Trophoblast cell (in vitro differentiated cells and primary cell): ENCODE measurements at regions not wholly inside any gene's neighbourhood (a gene's known extent, or its start where the extent isn't known, plus 50 kb on each side); places are given as distances from the start of the nearest gene placed in this dataset.
A peak's percentile ranks its signal among the peaks of the same experiment; 100 is the strongest.
"Not testable (repeated sequence)": the region's sequence is repeated elsewhere in the genome, so short reads cannot be mapped to it uniquely, and the experiment has no call there.

Experiments
- DNase-seq, 2 donors: peaks; one replicate each; pipeline ENCODE4 v3.0.0-alpha.2; 2016
- H2AFZ ChIP-seq: 2 replicates; pipeline ENCODE4 v1.6.1; 2013; ENCODE audit warnings: low read length, moderate library complexity, mild to moderate bottlenecking; ENCODE audit not compliant: insufficient read depth, poor library complexity
- H2AK5ac ChIP-seq: 2 replicates; pipeline ENCODE4 v1.6.1; 2013; ENCODE audit warnings: mild to moderate bottlenecking, low read length
- H2BK120ac ChIP-seq: 2 replicates; pipeline ENCODE4 v1.6.1; 2013; ENCODE audit warnings: low read length, mild to moderate bottlenecking, moderate library complexity; ENCODE audit not compliant: insufficient read depth, poor library complexity
- H2BK12ac ChIP-seq: 2 replicates; pipeline ENCODE4 v1.6.1; 2013; ENCODE audit warnings: mild to moderate bottlenecking, low read length, moderate library complexity
- H2BK5ac ChIP-seq: 2 replicates; pipeline ENCODE4 v1.6.1; 2013; ENCODE audit warnings: low read length, low read depth, moderate library complexity, mild to moderate bottlenecking; ENCODE audit not compliant: poor library complexity
- H3K14ac ChIP-seq: 2 replicates; pipeline ENCODE4 v1.6.1; 2013; ENCODE audit warnings: mild to moderate bottlenecking, low read length
- H3K18ac ChIP-seq: 2 replicates; pipeline ENCODE4 v1.6.1; 2013; ENCODE audit warnings: mild to moderate bottlenecking, low read length
- H3K23ac ChIP-seq: 2 replicates; pipeline ENCODE4 v1.6.1; 2013; ENCODE audit warnings: low read length
- H3K27ac ChIP-seq: 2 replicates; pipeline ENCODE4 v1.5.1; 2013; ENCODE audit warnings: low read depth, mild to moderate bottlenecking, inconsistent platforms, low read length, moderate library complexity
- H3K27me3 ChIP-seq: 2 replicates; pipeline ENCODE4 v1.6.1; 2013; ENCODE audit warnings: inconsistent platforms, mild to moderate bottlenecking, low read length, moderate library complexity; ENCODE audit not compliant: insufficient read depth
- H3K36me3 ChIP-seq, 2 experiments: 1 replicate in 1 of 2; 2 replicates in 1 of 2; pipeline ENCODE4 v1.6.1; 2013; ENCODE audit warnings: low read length in 2 of 2, mild to moderate bottlenecking in 2 of 2, moderate library complexity in 1 of 2; ENCODE audit not compliant: insufficient read depth in 2 of 2, control insufficient read depth in 1 of 2
- H3K4ac ChIP-seq: 2 replicates; pipeline ENCODE4 v1.6.1; 2013; ENCODE audit warnings: low read depth, mild to moderate bottlenecking, low read length, moderate library complexity
- H3K4me1 ChIP-seq, 2 experiments: 1 replicate in 1 of 2; 2 replicates in 1 of 2; pipeline ENCODE4 v1.6.1; 2013; ENCODE audit warnings: low read length in 2 of 2, mild to moderate bottlenecking in 2 of 2, moderate library complexity in 1 of 2; ENCODE audit not compliant: insufficient read depth in 2 of 2, control insufficient read depth in 1 of 2
- H3K4me2 ChIP-seq: 2 replicates; pipeline ENCODE4 v1.6.1; 2013; ENCODE audit warnings: inconsistent platforms, mild to moderate bottlenecking, low read length, moderate library complexity
- H3K4me3 ChIP-seq: 2 replicates; pipeline ENCODE4 v1.5.1; 2013; ENCODE audit warnings: mild to moderate bottlenecking, low read depth, low read length, inconsistent platforms
- H3K79me1 ChIP-seq: one replicate; pipeline ENCODE4 v1.6.1; 2013; ENCODE audit warnings: low read length
- H3K79me2 ChIP-seq: 2 replicates; pipeline ENCODE4 v1.6.1; 2013; ENCODE audit warnings: low read length, mild to moderate bottlenecking; ENCODE audit not compliant: control insufficient read depth, insufficient read depth, poor library complexity
- H3K9ac ChIP-seq: 2 replicates; pipeline ENCODE4 v1.6.1; 2013; ENCODE audit warnings: mild to moderate bottlenecking, low read length
- H3K9me3 ChIP-seq: 2 replicates; pipeline ENCODE4 v1.6.1; 2013; ENCODE audit warnings: low read depth, mild to moderate bottlenecking, control low read depth, inconsistent platforms, low read length; ENCODE audit not compliant: insufficient read depth
- H4K12ac ChIP-seq: 2 replicates; pipeline ENCODE4 v1.6.1; 2013; ENCODE audit warnings: low read depth, mild to moderate bottlenecking, low read length, moderate library complexity
- H4K8ac ChIP-seq: 2 replicates; pipeline ENCODE4 v1.6.1; 2013; ENCODE audit warnings: low read depth, mild to moderate bottlenecking, low read length, moderate library complexity
- H4K91ac ChIP-seq: one replicate; pipeline ENCODE4 v1.6.1; 2013; ENCODE audit warnings: low read depth, mild to moderate bottlenecking, low read length, moderate library complexity
- WGBS: extraction: QIAGEN DNeasy Blood & Tissue Kit; methylation state at CpG from one replicate; pipeline ENCODE4 v1.1.7; 2013; ENCODE audit warnings: missing lambda C conversion rate; ENCODE audit not compliant: insufficient read length, insufficient coverage; ENCODE audit errors: extremely low coverage; 5-methylcytosine and 5-hydroxymethylcytosine counted together

DNA sequence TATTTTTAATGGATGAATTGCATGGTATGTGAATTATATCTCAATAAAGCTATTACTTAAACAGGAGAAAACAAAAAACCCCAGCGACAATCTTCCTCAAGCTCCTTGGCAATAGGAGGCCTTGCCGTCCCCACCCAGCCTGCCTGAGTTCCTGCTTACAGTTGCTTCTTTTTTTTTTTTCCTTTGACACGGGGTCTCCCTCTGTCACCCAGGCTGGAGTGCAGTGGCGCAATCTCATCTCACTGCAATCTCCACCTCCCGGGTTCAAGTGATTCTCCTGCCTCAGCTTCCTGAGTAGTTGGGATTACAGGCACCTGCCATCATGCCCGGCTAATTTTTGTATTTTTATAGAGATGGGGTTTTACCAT lies 88.6 kb upstream of the CUX1 start:
- no CpG with 5 or more reads among the region's 6 CpGs for WGBS
- H3K4me3 ChIP-seq, H3K4me2 ChIP-seq, H4K12ac ChIP-seq, H2AK5ac ChIP-seq, H3K27me3 ChIP-seq, H3K36me3 ChIP-seq, H3K18ac ChIP-seq, H4K91ac ChIP-seq, H3K79me1 ChIP-seq, H3K79me2 ChIP-seq, H2BK12ac ChIP-seq, H2BK120ac ChIP-seq, H2BK5ac ChIP-seq, H3K4ac ChIP-seq, H3K27ac ChIP-seq, H3K23ac ChIP-seq, H3K9me3 ChIP-seq, H3K4me1 ChIP-seq, H3K9ac ChIP-seq, H2AFZ ChIP-seq, H3K14ac ChIP-seq, H4K8ac ChIP-seq: not testable (repeated sequence)
- DNase-seq, result peak; percentile 20 to 21

GRCh38 chr7:101729241-101729883 lies 88.1 kb upstream of the CUX1 start:
- H3K79me1 ChIP-seq, result no peaks in the 10 kb centered on the region
- no peaks in the 10 kb centered on the region for H3K79me2 ChIP-seq
- H4K12ac ChIP-seq, result no peak overlapping the region

DNA sequence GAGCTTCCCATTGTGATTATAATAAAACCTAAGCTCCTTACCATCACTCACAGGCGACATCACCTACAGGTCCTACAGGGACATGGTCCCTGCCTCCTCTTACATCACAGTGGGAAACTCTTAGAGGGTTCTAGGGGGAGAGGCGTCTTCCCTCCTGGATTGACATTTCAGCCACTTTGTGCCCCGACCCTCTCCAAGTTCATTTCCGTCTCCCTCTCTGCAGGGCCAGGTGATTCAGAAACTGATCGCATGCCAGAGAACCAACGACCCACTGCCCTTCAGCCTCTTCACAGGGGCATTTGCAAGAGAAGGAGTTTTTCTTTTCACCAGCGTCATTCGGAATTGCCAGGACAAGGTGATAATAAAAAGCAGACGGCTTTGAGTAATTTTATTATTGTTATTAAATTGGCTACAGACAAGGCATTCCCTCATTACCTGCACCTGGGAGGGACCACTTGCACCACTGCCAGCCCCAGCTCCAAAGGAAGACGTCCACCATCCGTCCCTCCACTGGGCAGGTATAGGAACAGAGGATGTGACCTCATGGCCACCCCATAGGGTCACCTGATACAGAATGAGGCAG lies 85.8 kb upstream of the CUX1 start:
- Histone ChIP-seq H3K4me2 (no peak overlapping the region), H3K4me3 (no peak overlapping the region), H2AFZ (no peak overlapping the region), H2BK12ac (no peak overlapping the region), H4K8ac (no peak overlapping the region), H3K4me1 (peaks cover 2% of the 10 kb centered on the region in 2 experiments), H3K79me1 (no peaks in the 10 kb centered on the region), H4K12ac (no peak overlapping the region), H3K4ac (no peak overlapping the region), H3K27me3 (no peaks in the 10 kb centered on the region), H2BK120ac (no peak overlapping the region), H3K18ac (no peak overlapping the region), H3K36me3 (no peaks in the 10 kb centered on the region), H2BK5ac (no peak overlapping the region), H4K91ac (no peak overlapping the region), H3K23ac (no peak overlapping the region), H3K9me3 (peaks cover 3% of the 10 kb centered on the region), H3K14ac (no peak overlapping the region), H3K9ac (no peak overlapping the region), H2AK5ac (no peak overlapping the region), H3K79me2 (no peaks in the 10 kb centered on the region), H3K27ac (no peak overlapping the region)
- no peak for DNase-seq
- WGBS, result no CpG with 5 or more reads among the region's 11 CpGs

More at GRCh38 chr7:101729241-101729883, 88.1 kb upstream of the CUX1 start:
- Histone ChIP-seq H3K14ac (no peak overlapping the region), H3K27me3 (peaks cover 2% of the 10 kb centered on the region), H3K4ac (no peak overlapping the region), H2AK5ac (no peak overlapping the region), H2BK120ac (no peak overlapping the region), H3K36me3 (no peaks in the 10 kb centered on the region), H3K4me1 (peaks cover 2% of the 10 kb centered on the region in 2 experiments), H3K18ac (no peak overlapping the region), H3K9ac (no peak overlapping the region), H3K27ac (no peak overlapping the region), H3K4me2 (no peak overlapping the region), H3K23ac (no peak overlapping the region), H2AFZ (no peak overlapping the region), H4K8ac (no peak overlapping the region), H2BK5ac (no peak overlapping the region), H2BK12ac (no peak overlapping the region), H3K4me3 (no peak overlapping the region), H3K9me3 (peaks cover 5% of the 10 kb centered on the region), H4K91ac (no peak overlapping the region)
- DNase-seq, result peak; percentile 99
- WGBS, result no CpG with 5 or more reads among the region's 15 CpGs

GRCh38 chr7:101733713-101734475 lies 83.5 kb upstream of the CUX1 start:
- no peak overlapping the region for H2BK5ac ChIP-seq
- H3K27ac ChIP-seq, result no peak overlapping the region
- H2BK120ac ChIP-seq, result no peak overlapping the region
- no peak overlapping the region for H4K12ac ChIP-seq
- H3K79me1 ChIP-seq, result no peaks in the 10 kb centered on the region
- no peaks in the 10 kb centered on the region for H3K36me3 ChIP-seq
- no peak overlapping the region for H3K4ac ChIP-seq
- no peak overlapping the region for H3K14ac ChIP-seq
- no peak overlapping the region for H4K8ac ChIP-seq
- H3K9ac ChIP-seq, result no peak overlapping the region
- H2BK12ac ChIP-seq, result no peak overlapping the region
- H3K4me3 ChIP-seq, result no peak overlapping the region
- H3K4me2 ChIP-seq, result no peak overlapping the region
- H3K9me3 ChIP-seq, result peaks cover 3% of the 10 kb centered on the region
- no peak overlapping the region for H4K91ac ChIP-seq
- no CpG with 5 or more reads among the region's 24 CpGs for WGBS
- H2AK5ac ChIP-seq, result no peak overlapping the region
- DNase-seq, result peak; percentile 62 to 64
- H3K4me1 ChIP-seq, result peaks cover 2% of the 10 kb centered on the region in 2 experiments
- no peak overlapping the region for H3K23ac ChIP-seq
- no peaks in the 10 kb centered on the region for H3K79me2 ChIP-seq
- H2AFZ ChIP-seq, result no peak overlapping the region
- H3K18ac ChIP-seq, result no peak overlapping the region
- no peaks in the 10 kb centered on the region for H3K27me3 ChIP-seq
